ENCODE measurements at regions not wholly inside any gene's neighbourhood (a gene's known extent, or its start where the extent isn't known, plus 50 kb on each side); places are given as distances from the start of the nearest gene placed in this dataset.

DNA sequence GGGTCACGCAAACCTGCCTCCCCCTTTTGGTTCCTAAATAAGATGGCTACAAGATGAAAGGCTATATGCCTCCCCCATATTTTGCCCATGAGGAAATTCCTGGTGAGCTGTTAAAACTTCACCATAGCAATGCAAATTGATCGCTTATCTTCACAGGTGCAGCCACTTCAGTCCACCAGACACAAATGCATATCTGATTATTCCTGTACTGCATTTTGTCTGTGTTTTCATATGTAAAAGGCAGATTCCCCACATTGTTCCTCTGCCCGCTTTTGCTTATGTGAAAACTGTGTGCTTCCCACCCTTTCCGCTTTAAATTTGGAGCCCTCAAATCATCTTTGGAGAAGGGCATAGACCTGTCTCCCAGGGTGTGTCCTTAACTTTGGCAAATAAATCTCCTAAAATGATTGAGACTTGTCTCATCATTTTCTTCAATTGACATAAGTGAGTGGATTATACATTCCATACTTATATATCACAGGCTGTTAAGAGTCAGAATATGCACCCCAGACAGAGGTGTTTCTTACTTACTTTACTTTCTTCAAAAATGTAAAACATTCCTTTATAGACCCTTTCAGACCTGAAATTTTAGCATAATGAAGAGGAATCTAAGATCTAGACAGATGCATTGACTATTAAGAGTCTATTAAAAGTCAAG lies 116.4 kb downstream of the CASP12 start:
- Histone ChIP-seq H3K9me3 (no peaks in the 10 kb centered on the region), H3K27ac (no peak overlapping the region), H3K4me3 (no peak overlapping the region), H3K4me1 (no peaks in the 10 kb centered on the region), H3K27me3 (no peaks in the 10 kb centered on the region), H3K36me3 (no peaks in the 10 kb centered on the region)
- in situ Hi-C loops (cut with MboI; ENCODE audit: low sequenced_read_pairs in 4 of 4) = no loop called here
- TF ChIP-seq CTCF (IDR thresholded peaks at IDR 0.05 in 4 of 5, conservative IDR thresholded peaks at IDR 0.05 in 1 of 5) = no peak
- TF ChIP-seq POLR2A (IDR thresholded peaks at IDR 0.05) = no peak
- intact Hi-C loops (cut with DNase I; ENCODE audit: low total_unique reads) = no loop called here
- DNase-seq (no peak), ATAC-seq (no peak)

DNA sequence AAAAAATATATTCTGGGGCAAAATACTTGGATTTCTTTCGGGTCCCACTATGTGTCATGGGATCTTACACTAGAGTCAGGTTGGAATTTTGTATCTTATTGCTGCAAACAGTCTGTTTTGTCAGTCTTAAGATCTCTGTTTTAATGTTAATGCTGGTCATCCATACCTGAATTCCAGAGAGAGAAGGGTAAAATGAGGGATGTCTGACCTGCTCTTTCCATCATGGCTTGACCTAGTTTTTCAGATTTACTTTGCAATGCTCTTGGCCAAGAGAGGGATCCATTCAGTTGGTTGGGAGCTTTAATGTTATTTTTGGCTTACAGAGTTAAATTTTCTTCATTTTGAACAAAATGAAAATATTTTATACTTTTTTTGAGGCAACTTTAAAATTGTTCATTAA lies 117.2 kb downstream of the CASP12 start:
- TF ChIP-seq CTCF (IDR thresholded peaks at IDR 0.05 in 4 of 5, conservative IDR thresholded peaks at IDR 0.05 in 1 of 5) (no peak), POLR2A (IDR thresholded peaks at IDR 0.05) (no peak)
- H3K36me3 ChIP-seq = no peaks in the 10 kb centered on the region
- DNase-seq = no peak
- in situ Hi-C loops (cut with MboI; ENCODE audit: low sequenced_read_pairs in 4 of 4) (no loop called here), intact Hi-C loops (cut with DNase I; ENCODE audit: low total_unique reads) (no loop called here)
- ATAC-seq = no peak
- H3K27ac ChIP-seq = no peak overlapping the region
- no peaks in the 10 kb centered on the region for H3K4me1 ChIP-seq
- H3K4me3 ChIP-seq = no peak overlapping the region
- H3K9me3 ChIP-seq = no peaks in the 10 kb centered on the region
- no peaks in the 10 kb centered on the region for H3K27me3 ChIP-seq

DNA sequence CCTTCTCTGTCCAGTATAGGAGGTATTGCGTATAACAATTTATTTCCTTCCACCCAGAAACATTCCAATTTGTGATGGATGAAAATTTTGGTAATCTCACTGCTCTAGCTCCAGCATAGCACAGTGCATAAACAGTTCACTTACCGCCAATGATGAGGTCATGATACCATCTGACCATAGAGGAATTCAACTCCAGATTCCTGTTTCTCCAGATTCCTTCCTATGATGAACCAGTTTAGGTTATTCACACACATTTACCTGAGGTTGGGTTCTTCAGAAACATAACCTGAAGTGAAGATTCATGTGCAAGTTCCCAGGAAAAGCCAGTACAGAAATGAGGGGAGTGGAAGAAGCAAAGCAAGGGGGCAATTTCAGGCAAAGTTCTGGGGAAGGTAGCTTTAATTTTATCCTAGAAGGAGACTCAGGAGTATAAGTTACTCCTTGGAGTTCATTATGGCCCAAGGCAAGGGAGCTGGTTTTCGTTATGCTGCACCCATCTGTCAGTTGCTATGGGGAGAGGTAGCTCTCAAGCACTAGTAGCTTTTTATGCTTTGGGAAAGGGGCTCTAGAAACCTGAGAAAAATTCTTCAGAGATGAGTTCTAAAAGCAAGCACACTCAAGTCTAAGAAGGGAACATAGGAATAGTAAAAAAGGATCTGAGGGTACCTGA lies 121.6 kb downstream of the CASP12 start:
- no peak for DNase-seq
- intact Hi-C loops (cut with DNase I; ENCODE audit: low total_unique reads) = no loop called here
- Histone ChIP-seq H3K4me3 (no peak overlapping the region), H3K27ac (no peak overlapping the region), H3K27me3 (no peaks in the 10 kb centered on the region), H3K9me3 (no peaks in the 10 kb centered on the region), H3K4me1 (no peaks in the 10 kb centered on the region), H3K36me3 (no peaks in the 10 kb centered on the region)
- in situ Hi-C loops (cut with MboI; ENCODE audit: low sequenced_read_pairs in 4 of 4) = no loop called here
- ATAC-seq = no peak
- TF ChIP-seq CTCF (IDR thresholded peaks at IDR 0.05 in 4 of 5, conservative IDR thresholded peaks at IDR 0.05 in 1 of 5) (no peak), POLR2A (IDR thresholded peaks at IDR 0.05) (no peak)

DNA sequence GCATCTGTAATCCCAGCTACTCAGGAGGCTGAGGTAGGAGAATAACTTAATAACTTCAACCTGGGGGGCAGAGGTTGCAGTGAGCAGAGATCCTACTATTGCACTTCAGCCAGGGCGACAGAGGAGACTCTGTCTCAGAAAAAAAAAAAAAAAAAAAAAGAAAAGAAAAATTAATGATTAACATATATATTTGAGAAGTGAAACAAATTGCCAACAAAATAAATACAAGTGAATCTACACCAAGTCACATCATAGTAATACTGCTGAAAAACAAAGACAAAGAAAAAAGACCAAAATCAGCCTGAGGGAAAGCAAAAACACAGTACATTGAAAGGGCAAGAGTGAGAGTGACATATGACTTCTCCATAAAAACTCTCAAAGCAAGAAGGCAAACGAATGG lies 123.7 kb downstream of the CASP12 start:
- Histone ChIP-seq H3K4me1 (no peaks in the 10 kb centered on the region), H3K27ac (no peak overlapping the region), H3K27me3 (no peaks in the 10 kb centered on the region), H3K4me3 (no peak overlapping the region), H3K9me3 (no peaks in the 10 kb centered on the region), H3K36me3 (no peaks in the 10 kb centered on the region)
- ATAC-seq = no peak
- in situ Hi-C loops (cut with MboI; ENCODE audit: low sequenced_read_pairs in 4 of 4) = no loop called here
- TF ChIP-seq CTCF (IDR thresholded peaks at IDR 0.05 in 4 of 5, conservative IDR thresholded peaks at IDR 0.05 in 1 of 5) (no peak), POLR2A (IDR thresholded peaks at IDR 0.05) (no peak)
- intact Hi-C loops (cut with DNase I; ENCODE audit: low total_unique reads) = no loop called here
- no peak for DNase-seq
